GM19455 (cell line): ENCODE measurements at regions not wholly inside any gene's neighbourhood (a gene's known extent, or its start where the extent isn't known, plus 50 kb on each side); places are given as distances from the start of the nearest gene placed in this dataset.
"Not testable (repeated sequence)": the region's sequence is repeated elsewhere in the genome, so short reads cannot be mapped to it uniquely, and the experiment has no call there.

Source experiments
- ATAC-seq: cut with Tn5 transposase; IDR thresholded peaks from one replicate; pipeline ENCODE4 v1.9.1; 2021; ENCODE audit not compliant: unreplicated experiment

GRCh38 chr9:740221-740620 lies 101.3 kb upstream of the DMRT1 start:
- no peak for ATAC-seq

DNA sequence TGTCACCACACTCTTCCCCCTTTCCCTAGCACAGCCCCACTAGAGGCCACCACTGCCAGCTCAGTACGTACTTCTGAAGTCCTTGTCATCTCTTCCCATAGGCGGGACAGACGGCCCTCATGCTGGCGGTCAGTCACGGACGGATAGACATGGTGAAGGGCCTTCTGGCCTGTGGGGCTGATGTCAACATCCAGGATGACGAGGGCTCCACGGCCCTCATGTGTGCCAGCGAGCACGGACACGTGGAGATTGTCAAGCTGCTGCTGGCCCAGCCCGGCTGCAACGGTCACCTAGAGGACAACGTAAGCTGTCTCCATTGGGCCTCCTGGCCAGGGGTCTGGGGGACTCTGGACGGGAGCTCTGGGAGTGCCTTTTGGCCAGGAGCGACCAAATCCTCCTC lies 99.4 kb upstream of the DMRT1 start:
- no peak for ATAC-seq

GRCh38 chr9:742914-743589 lies 98.4 kb upstream of the DMRT1 start:
- ATAC-seq = no peak

DNA sequence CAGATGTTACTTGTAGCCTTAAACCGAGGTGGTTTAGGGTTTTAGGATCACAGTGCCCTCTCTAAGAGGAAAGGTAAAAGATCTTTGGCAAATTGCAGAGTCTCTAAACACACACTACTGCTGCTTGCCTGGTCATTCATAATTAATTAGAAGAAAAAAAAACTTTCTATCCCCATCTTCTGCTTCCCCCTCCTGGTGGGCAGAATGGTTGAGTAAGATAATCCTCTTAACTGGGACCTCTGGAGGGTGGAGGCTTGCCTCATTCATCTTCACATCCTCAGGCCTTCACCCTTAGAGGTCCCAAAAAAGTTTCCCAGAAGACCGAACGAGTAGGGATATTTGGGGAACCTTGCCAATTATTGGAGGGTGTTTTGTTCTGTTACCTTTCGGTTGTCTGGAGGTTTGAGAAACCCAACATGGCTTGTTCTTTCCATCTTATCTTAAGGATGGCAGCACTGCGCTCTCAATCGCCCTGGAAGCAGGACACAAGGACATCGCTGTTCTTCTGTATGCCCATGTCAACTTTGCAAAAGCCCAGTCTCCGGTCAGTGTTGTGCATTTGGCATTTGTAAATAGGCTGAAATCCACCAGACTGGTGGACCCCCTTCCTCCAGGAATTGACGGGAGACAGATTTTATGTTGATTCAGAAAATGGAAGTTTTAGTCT lies 97.3 kb upstream of the DMRT1 start:
- no peak for ATAC-seq

GRCh38 chr9:744790-745484 lies 96.6 kb upstream of the DMRT1 start:
- ATAC-seq = no peak

GRCh38 chr9:745761-746380 lies 95.6 kb upstream of the DMRT1 start:
- ATAC-seq = no peak

DNA sequence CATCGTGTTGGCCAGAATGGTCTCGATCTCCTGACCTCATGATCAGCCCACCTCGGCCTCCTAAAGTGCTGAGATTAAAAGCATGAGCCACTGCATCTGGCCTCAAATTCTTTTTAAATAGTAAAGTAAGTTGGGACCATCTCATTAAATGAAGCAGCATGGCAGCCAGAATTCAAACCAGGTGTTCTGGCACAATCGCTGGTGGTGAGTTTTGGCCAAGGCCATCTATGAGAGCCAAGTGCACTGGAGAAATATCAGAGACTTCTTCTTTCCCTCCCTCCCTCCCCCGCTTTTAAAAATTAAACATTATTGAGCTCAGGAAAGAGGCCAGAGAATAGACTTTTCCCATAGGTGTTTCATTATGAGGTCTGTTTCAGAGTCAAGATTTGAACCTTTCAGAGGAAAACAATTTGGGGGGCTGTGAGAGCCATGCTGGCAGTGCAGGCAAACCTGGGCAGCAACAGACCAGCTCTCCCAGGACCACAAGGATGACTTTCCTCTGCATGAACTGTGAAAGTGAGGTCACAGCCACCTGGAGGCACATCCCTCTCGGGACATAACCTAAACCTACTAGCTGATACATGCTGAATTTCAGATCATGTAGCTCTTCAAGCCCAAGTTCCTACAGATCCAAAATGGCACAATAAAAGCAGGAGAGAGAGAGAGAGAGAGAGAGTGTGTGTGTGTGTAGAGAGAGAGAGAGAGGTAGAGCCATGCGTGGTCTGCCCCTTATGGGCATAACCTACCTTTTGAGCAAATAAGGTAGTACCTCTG lies 94.6 kb upstream of the DMRT1 start:
- ATAC-seq = no peak

DNA sequence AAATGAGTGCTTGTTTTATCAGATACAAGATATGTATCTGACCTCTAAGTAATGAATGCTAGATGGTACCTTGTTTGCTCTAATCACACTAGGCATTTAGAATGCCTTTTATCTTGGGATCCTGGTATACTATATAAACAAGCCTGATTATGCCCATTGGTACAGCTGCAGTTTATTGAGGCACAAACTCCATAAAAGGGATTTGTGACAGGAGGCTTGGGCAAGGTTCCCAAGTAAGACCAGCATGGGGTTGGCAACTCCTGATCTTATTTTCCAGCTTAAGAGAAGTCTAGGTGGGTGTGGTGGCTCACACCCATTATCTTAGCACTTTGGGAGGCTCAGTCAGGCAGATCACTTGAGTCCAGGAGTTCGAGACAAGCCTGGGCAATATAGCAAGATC lies 93.9 kb upstream of the DMRT1 start:
- no peak for ATAC-seq

- no peak for ATAC-seq
These were observed 92.5 kb upstream of the DMRT1 start for GRCh38 chr9:748861-749497.

DNA sequence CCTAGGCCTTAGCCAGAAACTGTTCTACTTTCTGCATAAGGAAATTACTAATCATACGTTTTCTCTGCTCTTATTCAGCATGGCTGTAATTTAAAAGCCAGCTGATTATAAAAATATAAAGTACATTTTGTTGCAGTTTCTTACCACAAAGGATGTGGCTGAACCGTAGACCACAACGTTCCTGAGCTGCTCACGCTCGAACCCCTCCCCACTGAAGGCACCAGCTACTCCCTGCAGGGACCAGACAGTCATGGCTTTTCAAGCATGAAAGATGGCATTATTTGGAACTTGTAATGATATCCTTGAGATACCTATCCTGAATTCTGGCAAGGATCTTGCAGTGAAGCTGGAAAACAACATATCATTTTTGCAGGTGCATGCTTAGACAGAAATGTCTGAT lies 91.8 kb upstream of the DMRT1 start:
- no peak for ATAC-seq

GRCh38 chr9:750249-750967 lies 91.1 kb upstream of the DMRT1 start:
- peak; percentile 9 for ATAC-seq

- peak; percentile 70 for ATAC-seq
These were observed 90.1 kb upstream of the DMRT1 start for GRCh38 chr9:751137-752051.

DNA sequence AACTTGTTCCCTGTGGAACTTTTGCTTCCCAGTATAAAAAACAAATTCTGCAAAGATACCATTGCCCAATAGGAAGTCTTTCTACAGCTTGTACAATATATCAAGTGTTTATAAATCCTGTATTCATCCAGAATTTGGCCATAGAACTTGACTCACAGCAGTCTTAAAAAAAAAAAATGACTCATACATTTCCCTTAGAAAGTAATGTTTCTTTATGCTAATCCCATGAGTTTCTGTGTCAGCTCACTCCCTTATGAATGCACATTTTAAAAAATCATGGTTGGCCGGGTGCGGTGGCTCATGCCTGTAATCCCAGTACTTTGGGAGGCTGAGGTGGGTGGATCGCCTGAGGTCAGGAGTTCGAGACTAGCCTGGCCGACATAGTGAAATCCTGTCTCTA lies 89.3 kb upstream of the DMRT1 start:
- ATAC-seq = no peak

DNA sequence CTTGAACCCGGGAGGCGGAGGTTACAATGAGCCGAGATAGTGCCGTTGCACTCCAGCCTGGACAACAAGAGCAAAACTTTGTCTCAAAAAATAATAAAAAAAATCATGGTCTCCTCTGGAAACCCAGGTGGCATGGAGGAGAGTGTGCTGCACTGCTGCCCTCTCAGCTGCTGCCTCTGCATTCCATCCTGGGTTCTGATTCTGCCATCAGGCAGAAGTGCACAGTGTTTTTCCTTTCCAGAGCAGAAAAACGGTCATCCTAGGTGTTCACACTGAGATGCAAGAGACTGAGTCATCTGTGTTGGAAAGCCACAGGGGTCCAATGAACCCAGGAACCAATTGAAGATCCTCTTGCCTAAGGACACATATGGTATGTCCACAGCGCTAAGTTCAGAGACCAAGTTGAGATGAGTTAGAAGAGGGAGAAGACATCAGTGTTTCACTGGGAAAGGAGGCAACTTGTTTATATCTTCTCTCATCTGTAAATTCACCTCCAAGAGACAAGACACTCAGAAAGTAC lies 88.8 kb upstream of the DMRT1 start:
- ATAC-seq = no peak

DNA sequence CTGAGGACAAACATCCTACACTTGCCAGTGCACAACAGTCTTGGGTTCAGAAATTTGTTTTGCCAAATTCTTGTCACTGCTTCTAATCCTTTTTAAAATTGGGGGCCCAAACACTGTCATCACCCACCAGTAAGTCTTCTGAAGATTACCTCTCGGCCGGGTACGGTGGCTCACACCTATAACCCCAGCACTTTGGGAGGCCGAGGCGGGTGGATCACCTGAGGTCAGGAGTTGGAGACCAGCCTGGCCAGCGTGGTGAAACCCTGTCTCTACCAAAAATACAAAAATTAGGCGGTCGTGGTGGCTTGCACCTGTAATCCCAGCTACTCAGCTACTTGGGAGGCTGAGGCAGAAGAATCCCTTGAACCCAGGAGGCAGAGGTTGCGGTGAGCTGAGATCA lies 87.8 kb upstream of the DMRT1 start:
- not testable (repeated sequence) for ATAC-seq

GRCh38 chr9:754150-754931 lies 87.2 kb upstream of the DMRT1 start:
- ATAC-seq = no peak

GRCh38 chr9:755454-756381 lies 85.8 kb upstream of the DMRT1 start:
- no peak for ATAC-seq
